ENCODE measurements at regions not wholly inside any gene's neighbourhood (a gene's known extent, or its start where the extent isn't known, plus 50 kb on each side); places are given as distances from the start of the nearest gene placed in this dataset.

- H3K27me3 Mint-ChIP-seq (ENCODE audit: low read depth): peaks cover 5% of the 10 kb centered on the region
- CTCF ChIA-PET: interaction anchor here (1.0 to 1.7 kb wide), 3 partner anchors 41 to 45 kb away, joined by 3 to 7 read pairs (median 4); no protein-coding TSS in a partner anchor
- DNase-seq: no peak
- no peak overlapping the region for H3K4me3 Mint-ChIP-seq
- H3K36me3 Mint-ChIP-seq (ENCODE audit: low read depth): no peaks in the 10 kb centered on the region
- intact Hi-C loops (cut with micrococcal nuclease): loop anchor here (5.0 kb wide), 1 partner anchor 1528 kb away; no protein-coding TSS in a partner anchor
- no peak overlapping the region for H3K27ac Mint-ChIP-seq
- H3K4me1 Mint-ChIP-seq (ENCODE audit: low read depth): no peaks in the 10 kb centered on the region
- no peaks in the 10 kb centered on the region for H3K9me3 Mint-ChIP-seq
Observed at GRCh38 chr9:21750021-21750735, 52.3 kb upstream of the MTAP start.

DNA sequence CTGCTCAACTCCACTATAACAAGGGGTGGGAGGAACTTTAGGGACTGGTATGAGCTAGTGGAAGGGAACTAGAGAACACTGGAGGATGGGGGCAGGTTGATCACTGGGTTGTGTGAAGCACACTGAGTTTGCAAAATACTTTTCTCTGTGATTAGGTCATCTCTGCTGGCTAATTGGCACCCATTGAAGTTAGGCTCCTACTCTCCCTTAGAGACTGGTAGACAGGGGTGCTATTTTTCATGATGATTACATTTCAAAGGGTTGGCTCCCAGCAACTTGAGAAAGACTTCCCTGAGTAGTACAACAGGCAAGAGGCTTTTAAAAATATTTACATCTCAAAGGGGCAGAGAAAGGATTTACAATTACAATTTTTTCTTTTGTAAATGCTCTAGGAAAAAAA lies 50.4 kb upstream of the MTAP start:
- H3K27ac Mint-ChIP-seq: no peak overlapping the region
- no peak for DNase-seq
- CTCF ChIA-PET: no interaction called here
- H3K9me3 Mint-ChIP-seq: no peaks in the 10 kb centered on the region
- H3K4me3 Mint-ChIP-seq: no peak overlapping the region
- H3K4me1 Mint-ChIP-seq (ENCODE audit: low read depth): no peaks in the 10 kb centered on the region
- peaks cover 11% of the 10 kb centered on the region for H3K27me3 Mint-ChIP-seq (ENCODE audit: low read depth)
- no peaks in the 10 kb centered on the region for H3K36me3 Mint-ChIP-seq (ENCODE audit: low read depth)
- intact Hi-C loops (cut with micrococcal nuclease): loop anchor here (5.0 kb wide), 1 partner anchor 1530 kb away; no protein-coding TSS in a partner anchor
